ENCODE measurements at regions not wholly inside any gene's neighbourhood (a gene's known extent, or its start where the extent isn't known, plus 50 kb on each side); places are given as distances from the start of the nearest gene placed in this dataset.

DNA sequence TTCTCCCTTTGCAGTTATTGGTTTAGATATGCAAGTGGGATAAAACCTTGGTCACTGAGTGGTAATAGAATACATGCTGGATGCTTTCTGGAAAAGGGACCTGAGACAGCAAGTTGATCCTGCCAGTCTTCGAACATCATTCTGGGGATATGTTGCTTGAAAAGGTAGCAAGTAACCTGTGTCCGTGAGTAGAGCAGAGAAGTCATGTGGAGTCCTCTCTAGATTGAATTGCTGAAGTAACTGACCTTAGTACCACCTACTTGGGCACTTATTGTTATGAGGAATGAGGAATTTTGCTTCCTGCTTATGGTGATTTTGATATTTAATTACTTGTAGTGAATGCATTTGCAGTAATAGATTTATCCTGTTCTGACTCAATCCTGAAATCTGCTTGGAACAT lies 367.3 kb upstream of the IMPG1 start:
- TF ChIP-seq, protein P1, sequence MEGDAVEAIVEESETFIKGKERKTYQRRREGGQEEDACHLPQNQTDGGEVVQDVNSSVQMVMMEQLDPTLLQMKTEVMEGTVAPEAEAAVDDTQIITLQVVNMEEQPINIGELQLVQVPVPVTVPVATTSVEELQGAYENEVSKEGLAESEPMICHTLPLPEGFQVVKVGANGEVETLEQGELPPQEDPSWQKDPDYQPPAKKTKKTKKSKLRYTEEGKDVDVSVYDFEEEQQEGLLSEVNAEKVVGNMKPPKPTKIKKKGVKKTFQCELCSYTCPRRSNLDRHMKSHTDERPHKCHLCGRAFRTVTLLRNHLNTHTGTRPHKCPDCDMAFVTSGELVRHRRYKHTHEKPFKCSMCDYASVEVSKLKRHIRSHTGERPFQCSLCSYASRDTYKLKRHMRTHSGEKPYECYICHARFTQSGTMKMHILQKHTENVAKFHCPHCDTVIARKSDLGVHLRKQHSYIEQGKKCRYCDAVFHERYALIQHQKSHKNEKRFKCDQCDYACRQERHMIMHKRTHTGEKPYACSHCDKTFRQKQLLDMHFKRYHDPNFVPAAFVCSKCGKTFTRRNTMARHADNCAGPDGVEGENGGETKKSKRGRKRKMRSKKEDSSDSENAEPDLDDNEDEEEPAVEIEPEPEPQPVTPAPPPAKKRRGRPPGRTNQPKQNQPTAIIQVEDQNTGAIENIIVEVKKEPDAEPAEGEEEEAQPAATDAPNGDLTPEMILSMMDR (IDR thresholded peaks at IDR 0.05): no peak
- Histone ChIP-seq H3K4me3 (no peak overlapping the region), H3K27ac (no peak overlapping the region)
- no peak for DNase-seq (ENCODE audit: low spot score)

- DNase-seq (ENCODE audit: low spot score): no peak
- Histone ChIP-seq H3K27ac (no peak overlapping the region), H3K4me3 (no peak overlapping the region)
- TF ChIP-seq, protein P1 (IDR thresholded peaks at IDR 0.05): no peak
Observed at GRCh38 chr6:76438768-76439167, 366.3 kb upstream of the IMPG1 start.

- TF ChIP-seq, protein P1 (IDR thresholded peaks at IDR 0.05): no peak
- Histone ChIP-seq H3K27ac (no peak overlapping the region), H3K4me3 (no peak overlapping the region)
- no peak for DNase-seq (ENCODE audit: low spot score)
Observed at GRCh38 chr6:76435174-76435573, 362.7 kb upstream of the IMPG1 start.

DNA sequence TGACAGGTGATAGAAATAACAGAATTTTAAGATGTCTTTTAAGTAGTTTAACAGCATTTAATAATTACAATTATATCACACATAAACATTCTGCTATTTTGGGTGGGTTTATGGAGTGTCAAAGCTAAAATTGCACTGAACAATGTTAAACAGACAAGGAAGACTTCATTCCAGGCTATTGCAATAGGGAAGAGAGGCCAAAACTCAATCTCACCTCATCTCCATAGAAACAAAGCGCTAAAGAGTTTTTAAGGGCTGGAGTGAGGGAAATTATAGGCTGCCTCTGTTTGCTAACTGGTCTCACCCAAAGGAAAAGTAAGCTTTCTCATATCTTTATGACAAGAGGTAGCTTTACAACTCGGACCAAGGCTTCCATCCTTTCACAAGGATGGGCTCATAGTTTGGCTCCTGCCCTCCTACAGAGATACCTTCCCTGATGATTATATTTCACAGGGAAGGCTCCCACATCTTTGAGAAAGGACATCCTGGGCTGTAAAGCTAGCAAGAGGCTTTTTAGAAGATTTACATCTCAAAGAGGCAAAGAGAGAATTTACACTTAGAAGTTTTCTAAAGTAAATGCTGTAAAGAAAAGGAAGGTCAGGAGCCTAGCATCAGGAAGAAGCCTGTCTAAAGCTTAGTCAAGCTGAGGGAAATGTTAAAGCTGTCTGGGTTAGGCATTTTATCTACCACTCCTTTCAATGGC lies 350.2 kb upstream of the IMPG1 start:
- TF ChIP-seq, protein P1 (IDR thresholded peaks at IDR 0.05): no peak
- H3K27ac ChIP-seq: no peak overlapping the region
- no peak overlapping the region for H3K4me3 ChIP-seq
- DNase-seq (ENCODE audit: low spot score): no peak

- no peak overlapping the region for H3K4me3 ChIP-seq
- TF ChIP-seq, protein P1 (IDR thresholded peaks at IDR 0.05): no peak
- H3K27ac ChIP-seq: no peak overlapping the region
- DNase-seq (ENCODE audit: low spot score): no peak
Observed at GRCh38 chr6:76420094-76420493, 347.6 kb upstream of the IMPG1 start.

DNA sequence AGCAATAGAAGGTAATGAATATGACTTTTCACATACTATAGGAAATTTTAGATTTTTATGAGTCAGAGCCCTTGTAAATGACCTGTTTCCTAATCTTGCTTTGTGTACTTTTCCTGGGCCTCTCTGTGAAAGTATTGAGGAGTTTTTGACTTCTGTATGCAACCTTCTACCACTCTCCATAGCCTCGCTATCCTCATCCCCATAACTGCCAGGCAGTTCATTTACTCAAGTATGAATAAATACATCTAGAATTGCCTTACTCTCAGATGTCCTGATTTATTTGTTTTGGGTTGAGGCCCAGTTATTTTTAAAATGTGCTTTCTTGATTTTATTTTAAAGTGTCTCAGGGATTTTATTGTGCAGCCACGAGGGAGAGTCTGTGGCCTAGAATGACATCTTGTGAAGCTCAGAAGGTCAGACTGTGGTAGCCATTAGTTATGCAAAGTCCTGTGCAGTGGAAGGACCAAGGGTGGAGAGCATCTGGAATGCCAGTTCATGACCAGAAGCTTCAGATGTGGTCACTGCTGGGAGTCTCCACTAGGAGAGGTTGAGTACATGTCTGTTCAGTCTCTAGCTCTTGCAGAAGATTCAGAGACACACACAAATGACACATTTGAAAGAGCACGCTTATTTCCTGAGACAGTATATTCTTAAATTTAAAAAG lies 346.2 kb upstream of the IMPG1 start:
- Histone ChIP-seq H3K4me3 (no peak overlapping the region), H3K27ac (no peak overlapping the region)
- TF ChIP-seq, protein P1 (IDR thresholded peaks at IDR 0.05): no peak
- no peak for DNase-seq (ENCODE audit: low spot score)
